ENCODE measurements at regions not wholly inside any gene's neighbourhood (a gene's known extent, or its start where the extent isn't known, plus 50 kb on each side); places are given as distances from the start of the nearest gene placed in this dataset.
A peak's percentile ranks its signal among the peaks of the same experiment; 100 is the strongest.

- no peak for DNase-seq (ENCODE audit: insufficient read length, low spot score)
- FAIRE-seq, result no peak
- peak; percentile 2 for TF ChIP-seq CTCF (IDR thresholded peaks at IDR 0.05; ENCODE audit: insufficient read depth, missing control alignments)
Measured at GRCh38 chr2:181326661-181327060, 130.5 kb upstream of the ITGA4 start.

- TF ChIP-seq CTCF (IDR thresholded peaks at IDR 0.05; ENCODE audit: insufficient read depth, missing control alignments), result no peak
- DNase-seq (ENCODE audit: insufficient read length, low spot score) (no peak), FAIRE-seq (no peak)
Measured at GRCh38 chr2:181330286-181330685, 126.9 kb upstream of the ITGA4 start.

- TF ChIP-seq CTCF (IDR thresholded peaks at IDR 0.05; ENCODE audit: insufficient read depth, missing control alignments), result no peak
- FAIRE-seq (no peak), DNase-seq (ENCODE audit: insufficient read length, low spot score) (no peak)
Measured at GRCh38 chr2:181332044-181332605, 125.1 kb upstream of the ITGA4 start.

- FAIRE-seq (no peak), DNase-seq (ENCODE audit: insufficient read length, low spot score) (no peak)
- no peak for TF ChIP-seq CTCF (IDR thresholded peaks at IDR 0.05; ENCODE audit: insufficient read depth, missing control alignments)
Measured at GRCh38 chr2:181334158-181334826, 122.9 kb upstream of the ITGA4 start.

- DNase-seq (ENCODE audit: insufficient read length, low spot score) (no peak), FAIRE-seq (no peak)
Measured at GRCh38 chr2:181340891-181341290, 116.3 kb upstream of the ITGA4 start.

GRCh38 chr2:181341855-181342600, 115.2 kb upstream of the ITGA4 start:
- no peak for DNase-seq (ENCODE audit: insufficient read length, low spot score)
- peak; percentile 51 for FAIRE-seq
- no peak for TF ChIP-seq CTCF (IDR thresholded peaks at IDR 0.05; ENCODE audit: insufficient read depth, missing control alignments)

More at GRCh38 chr2:181340891-181341290, 116.3 kb upstream of the ITGA4 start:
- no peak for TF ChIP-seq CTCF (IDR thresholded peaks at IDR 0.05; ENCODE audit: insufficient read depth, missing control alignments)
